GM18870 (cell line): ENCODE measurements at regions not wholly inside any gene's neighbourhood (a gene's known extent, or its start where the extent isn't known, plus 50 kb on each side); places are given as distances from the start of the nearest gene placed in this dataset.

Source experiments
- ATAC-seq: cut with Tn5 transposase; IDR thresholded peaks from one replicate; pipeline ENCODE4 v1.9.1; 2021; ENCODE audit warnings: moderate library complexity; ENCODE audit not compliant: unreplicated experiment

GRCh38 chr15:62726461-62726860, 316.1 kb upstream of the TPM1 start:
- ATAC-seq, result no peak

GRCh38 chr15:62727501-62727900, 315.0 kb upstream of the TPM1 start:
- no peak for ATAC-seq

- ATAC-seq, result no peak
Observed at GRCh38 chr15:62730825-62731224, 311.7 kb upstream of the TPM1 start.

GRCh38 chr15:62732078-62732477, 310.5 kb upstream of the TPM1 start:
- ATAC-seq, result no peak

GRCh38 chr15:62734706-62735105, 307.8 kb upstream of the TPM1 start:
- ATAC-seq, result no peak

GRCh38 chr15:62736756-62737155, 305.8 kb upstream of the TPM1 start:
- no peak for ATAC-seq

GRCh38 chr15:62737551-62737950, 305.0 kb upstream of the TPM1 start:
- no peak for ATAC-seq

- no peak for ATAC-seq
Observed at GRCh38 chr15:62739082-62739481, 303.5 kb upstream of the TPM1 start.

- no peak for ATAC-seq
Observed at GRCh38 chr15:62739507-62739906, 303.0 kb upstream of the TPM1 start.

GRCh38 chr15:62740141-62741004, 302.2 kb upstream of the TPM1 start:
- ATAC-seq, result no peak

- no peak for ATAC-seq
Observed at GRCh38 chr15:62741106-62741505, 301.4 kb upstream of the TPM1 start.

GRCh38 chr15:62742409-62743171, 300.0 kb upstream of the TPM1 start:
- no peak for ATAC-seq

GRCh38 chr15:62745621-62746225, 296.8 kb upstream of the TPM1 start:
- no peak for ATAC-seq

- ATAC-seq, result no peak
Observed at GRCh38 chr15:62748196-62748595, 294.4 kb upstream of the TPM1 start.

GRCh38 chr15:62749036-62749815, 293.3 kb upstream of the TPM1 start:
- ATAC-seq, result no peak

- ATAC-seq, result no peak
Observed at GRCh38 chr15:62750471-62750870, 292.1 kb upstream of the TPM1 start.

- ATAC-seq, result no peak
Observed at GRCh38 chr15:62752657-62753517, 289.7 kb upstream of the TPM1 start.

- no peak for ATAC-seq
Observed at GRCh38 chr15:62753518-62754221, 288.9 kb upstream of the TPM1 start.

- no peak for ATAC-seq
Observed at GRCh38 chr15:62756326-62756994, 286.1 kb upstream of the TPM1 start.
